ENCODE measurements at regions not wholly inside any gene's neighbourhood (a gene's known extent, or its start where the extent isn't known, plus 50 kb on each side); places are given as distances from the start of the nearest gene placed in this dataset.

GRCh38 chr3:30428251-30428650 lies 178.2 kb upstream of the TGFBR2 start:
- no peaks in the 10 kb centered on the region for H3K27me3 ChIP-seq
- no peak for TF ChIP-seq CTCF (IDR thresholded peaks at IDR 0.05)
- no peak overlapping the region for H3K27ac ChIP-seq
- no peak overlapping the region for H3K4me3 ChIP-seq
- no peaks in the 10 kb centered on the region for H3K36me3 ChIP-seq
- no peak for DNase-seq
- no peaks in the 10 kb centered on the region for H3K9me3 ChIP-seq
- no peaks in the 10 kb centered on the region for H3K4me1 ChIP-seq

- Histone ChIP-seq H3K9me3 (no peaks in the 10 kb centered on the region), H3K4me3 (peak overlapping the region; percentile 1 to 24 (median 10)), H3K27me3 (no peaks in the 10 kb centered on the region), H3K36me3 (no peaks in the 10 kb centered on the region), H3K27ac (peak overlapping the region in 1 of 4 donors; percentile 43), H3K4me1 (no peaks in the 10 kb centered on the region)
- DNase-seq = no peak
- no peak for TF ChIP-seq POLR2A (IDR thresholded peaks at IDR 0.05)
- TF ChIP-seq CTCF (IDR thresholded peaks at IDR 0.05) = no peak
These were observed 170.5 kb upstream of the TGFBR2 start for GRCh38 chr3:30435861-30436331.

- no peaks in the 10 kb centered on the region for H3K27me3 ChIP-seq
- no peaks in the 10 kb centered on the region for H3K9me3 ChIP-seq
- H3K36me3 ChIP-seq = no peaks in the 10 kb centered on the region
- DNase-seq = peak in 1 of 3 donors; percentile 15
- TF ChIP-seq CTCF (IDR thresholded peaks at IDR 0.05) (no peak), POLR2A (IDR thresholded peaks at IDR 0.05) (no peak)
- H3K4me3 ChIP-seq = no peak overlapping the region
- peak overlapping the region in 1 of 4 donors; percentile 17 for H3K27ac ChIP-seq
- no peaks in the 10 kb centered on the region for H3K4me1 ChIP-seq
These were observed 169.2 kb upstream of the TGFBR2 start for GRCh38 chr3:30437171-30437601.

- no peaks in the 10 kb centered on the region for H3K9me3 ChIP-seq
- DNase-seq = no peak
- H3K27ac ChIP-seq = no peak overlapping the region
- H3K27me3 ChIP-seq = no peaks in the 10 kb centered on the region
- no peak for TF ChIP-seq CTCF (IDR thresholded peaks at IDR 0.05)
- TF ChIP-seq POLR2A (IDR thresholded peaks at IDR 0.05) = no peak
- no peak overlapping the region for H3K4me3 ChIP-seq
- no peaks in the 10 kb centered on the region for H3K4me1 ChIP-seq
- H3K36me3 ChIP-seq = no peaks in the 10 kb centered on the region
These were observed 168.3 kb upstream of the TGFBR2 start for GRCh38 chr3:30438126-30438525.

- TF ChIP-seq POLR2A (IDR thresholded peaks at IDR 0.05) (no peak), CTCF (IDR thresholded peaks at IDR 0.05) (no peak)
- Histone ChIP-seq H3K27me3 (no peaks in the 10 kb centered on the region), H3K9me3 (no peaks in the 10 kb centered on the region), H3K4me3 (no peak overlapping the region), H3K4me1 (no peaks in the 10 kb centered on the region), H3K36me3 (no peaks in the 10 kb centered on the region), H3K27ac (peak overlapping the region in 1 of 4 donors; percentile 56)
- DNase-seq = no peak
These were observed 166.8 kb upstream of the TGFBR2 start for GRCh38 chr3:30439451-30440053.

Measured in Peyer's patch (tissue), 4 donors.